HG03342 (cell line): ENCODE measurements at regions not wholly inside any gene's neighbourhood (a gene's known extent, or its start where the extent isn't known, plus 50 kb on each side); places are given as distances from the start of the nearest gene placed in this dataset.
"Not testable (repeated sequence)": the region's sequence is repeated elsewhere in the genome, so short reads cannot be mapped to it uniquely, and the experiment has no call there.

Experiments used
- ATAC-seq: cut with Tn5 transposase; IDR thresholded peaks from one replicate; pipeline ENCODE4 v1.9.1; 2021; ENCODE audit warnings: mild to moderate bottlenecking, moderate library complexity; ENCODE audit not compliant: unreplicated experiment

DNA sequence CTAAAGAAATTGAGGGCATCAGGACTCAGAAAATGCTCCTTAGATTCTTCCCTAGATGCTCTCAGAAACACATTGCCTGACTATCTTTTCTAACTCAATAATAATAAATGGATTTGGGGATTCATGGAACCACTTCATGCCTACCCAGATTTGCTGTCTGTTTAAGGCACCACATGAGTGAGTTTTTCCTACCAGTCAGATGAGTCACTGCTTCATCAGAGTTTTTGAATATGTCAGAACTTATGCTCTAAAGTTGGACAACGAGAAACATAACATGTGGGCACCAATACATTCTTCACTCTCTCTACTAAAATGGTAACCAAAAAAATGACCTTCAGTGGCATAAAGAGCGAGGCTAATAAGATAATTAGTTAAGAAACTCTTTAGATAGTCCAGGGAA is 1135.1 kb downstream of the TUSC7 start:
- no peak for ATAC-seq

DNA sequence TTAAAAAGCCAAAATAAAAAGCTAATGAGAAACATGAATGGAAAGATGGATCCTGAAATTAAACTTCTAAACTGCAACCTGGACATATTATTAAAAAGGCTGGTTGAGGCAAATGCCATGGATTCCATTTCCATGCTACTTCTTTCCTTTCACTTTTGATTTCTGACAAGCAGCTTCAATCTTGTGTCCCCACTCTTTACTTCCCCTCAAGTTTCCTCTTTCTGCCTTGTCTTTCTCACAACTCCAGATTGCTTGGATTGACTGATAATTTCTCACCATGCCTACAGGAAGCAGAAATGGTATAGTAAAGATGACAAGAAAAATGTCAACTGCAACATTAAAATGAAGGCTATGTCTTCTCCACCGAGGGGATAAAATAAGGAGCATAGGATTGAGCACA is 1136.7 kb downstream of the TUSC7 start:
- no peak for ATAC-seq

DNA sequence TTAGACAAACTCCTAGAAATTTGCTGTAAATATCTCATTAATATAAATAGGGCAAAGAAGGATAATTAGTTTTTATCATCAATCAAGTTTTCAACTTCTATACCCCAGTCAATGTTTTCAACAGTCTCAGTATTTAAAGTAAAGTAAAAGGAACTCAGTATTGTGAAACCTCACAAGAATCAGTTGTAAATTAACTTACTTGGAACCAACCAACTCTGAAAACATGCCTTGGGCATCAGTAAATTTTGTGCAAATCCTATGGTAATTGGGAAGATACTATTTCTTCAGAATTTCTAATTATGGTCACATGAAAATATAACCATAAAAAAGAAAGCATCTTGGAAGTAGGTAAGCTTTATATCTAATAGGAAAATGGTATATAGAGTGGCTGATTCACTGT is 1139.0 kb downstream of the TUSC7 start:
- ATAC-seq: no peak

DNA sequence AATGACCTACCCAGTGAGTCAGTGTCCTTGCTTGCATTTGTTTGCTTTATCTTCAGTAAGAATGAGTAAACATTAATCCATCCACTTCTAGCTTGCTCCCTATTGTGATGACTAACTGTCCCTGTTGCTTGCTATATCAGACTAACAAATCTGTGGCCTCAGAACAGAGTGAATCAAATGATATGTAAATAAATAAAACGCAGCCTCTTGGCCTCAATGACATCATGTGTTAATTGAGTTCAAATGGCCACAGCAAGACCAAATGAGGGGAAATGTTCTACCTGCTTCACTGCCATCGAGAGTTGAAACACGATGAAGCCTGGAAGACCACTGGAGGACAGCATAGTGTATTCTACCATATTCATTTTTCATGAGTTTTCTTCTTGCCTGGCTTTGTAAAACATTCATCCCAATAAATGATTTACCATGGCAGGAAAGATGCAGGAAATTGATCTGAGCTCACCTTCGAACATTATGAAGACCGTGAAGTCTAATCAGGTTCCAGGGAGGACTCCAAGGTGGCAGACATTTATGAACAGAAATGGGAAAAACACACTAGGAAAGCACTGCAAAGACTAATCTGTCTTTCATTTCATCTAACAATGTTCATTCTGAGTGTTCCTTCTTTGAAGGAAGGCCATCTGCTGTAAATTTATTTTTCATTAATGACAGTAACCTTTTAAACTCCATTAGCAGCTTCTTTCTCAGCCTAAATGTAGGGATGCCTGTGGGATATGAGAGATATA is 1144.5 kb downstream of the TUSC7 start:
- ATAC-seq: no peak

DNA sequence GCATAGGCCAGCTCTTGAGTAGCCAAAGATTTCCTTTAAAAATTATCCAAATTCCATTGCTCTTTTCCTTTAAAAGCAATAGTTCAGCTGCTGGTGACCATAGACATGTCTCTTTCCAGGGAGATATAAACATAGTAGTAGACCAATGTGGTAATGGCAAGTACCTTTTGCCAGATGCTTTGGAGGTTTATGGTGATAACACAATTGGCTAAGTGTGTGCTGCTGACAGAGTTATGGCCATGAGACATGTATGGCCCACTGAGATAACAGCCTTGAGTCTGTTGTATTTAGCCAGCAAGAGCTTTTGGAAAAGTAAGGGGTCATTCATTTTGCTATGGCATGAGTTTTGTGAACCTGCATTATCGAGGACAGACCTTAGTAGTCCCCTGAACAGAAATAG is 1146.8 kb downstream of the TUSC7 start:
- no peak for ATAC-seq

DNA sequence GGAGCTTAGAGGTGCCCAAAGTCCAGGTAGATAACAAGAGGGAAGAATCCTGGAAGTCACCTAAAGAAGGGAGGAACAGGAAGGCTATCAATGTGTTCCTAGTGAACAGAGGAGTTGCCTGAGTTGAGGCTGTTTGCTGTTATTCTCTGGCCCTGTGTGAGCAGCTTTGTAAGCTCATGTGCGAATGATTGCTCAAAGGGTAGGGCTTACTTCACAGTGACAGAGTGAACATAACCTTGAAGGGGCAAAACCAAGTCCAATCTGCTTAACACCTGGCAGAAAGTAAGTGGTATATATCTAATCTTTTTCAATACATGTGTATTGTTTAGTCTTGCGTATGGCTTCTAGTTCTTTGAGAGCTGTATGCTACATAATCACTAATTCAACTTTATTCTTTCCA is 1153.6 kb downstream of the TUSC7 start:
- ATAC-seq: no peak

DNA sequence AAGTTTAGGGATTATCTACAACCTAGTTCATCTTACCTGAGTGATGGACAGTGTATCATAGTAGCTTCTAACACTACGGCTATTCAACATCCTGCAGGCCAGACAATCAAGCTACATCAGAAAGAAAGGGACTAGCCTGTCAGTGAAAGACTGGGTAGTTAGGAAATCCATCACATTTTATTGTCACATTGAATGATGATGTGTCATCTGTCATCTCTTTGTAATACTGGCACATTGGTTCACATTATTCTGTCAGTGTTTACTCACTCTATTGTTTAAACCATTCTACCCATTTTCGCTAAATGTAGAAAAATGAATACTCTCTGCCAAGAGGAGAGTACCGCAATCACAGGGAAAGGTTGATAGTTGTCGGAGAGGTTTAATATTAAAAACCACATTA is 1155.8 kb downstream of the TUSC7 start:
- ATAC-seq: no peak

DNA sequence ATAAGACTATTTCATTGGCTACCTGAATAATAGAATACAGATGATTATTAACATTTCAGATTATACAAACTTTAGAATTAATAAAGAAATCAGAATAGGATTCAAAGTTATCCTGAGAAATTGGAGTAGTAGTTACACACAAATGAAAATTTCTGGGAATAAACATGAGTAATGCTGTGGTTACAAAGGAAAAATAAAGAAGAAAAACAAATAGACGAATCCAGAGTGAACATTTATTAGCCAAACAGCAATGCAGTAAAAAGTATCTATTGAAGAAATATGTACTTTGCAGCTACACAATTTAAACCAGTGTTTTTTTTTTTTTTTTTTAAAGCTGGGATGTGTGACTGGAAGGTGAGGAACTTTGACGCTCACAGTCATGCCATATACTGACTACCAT is 1159.2 kb downstream of the TUSC7 start:
- no peak for ATAC-seq

DNA sequence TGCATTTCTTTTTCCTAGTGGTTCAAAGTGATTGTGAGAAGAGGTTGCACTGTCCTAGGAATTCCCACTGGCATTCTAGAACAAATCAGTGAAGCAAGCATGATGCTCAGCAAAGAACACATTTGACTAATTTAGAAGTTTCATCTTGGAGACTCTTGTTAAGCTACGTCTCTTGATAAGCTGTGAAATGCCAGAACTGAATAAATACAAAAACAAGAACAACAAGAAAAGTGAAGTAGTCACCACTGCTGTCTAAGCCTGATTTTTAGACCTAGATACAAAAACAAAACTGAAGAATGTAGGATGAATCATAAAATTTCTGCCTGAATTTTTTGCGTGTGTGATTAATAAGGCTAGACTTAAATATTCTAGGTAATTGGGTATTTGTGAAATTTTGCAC is 1162.4 kb downstream of the TUSC7 start:
- no peak for ATAC-seq

DNA sequence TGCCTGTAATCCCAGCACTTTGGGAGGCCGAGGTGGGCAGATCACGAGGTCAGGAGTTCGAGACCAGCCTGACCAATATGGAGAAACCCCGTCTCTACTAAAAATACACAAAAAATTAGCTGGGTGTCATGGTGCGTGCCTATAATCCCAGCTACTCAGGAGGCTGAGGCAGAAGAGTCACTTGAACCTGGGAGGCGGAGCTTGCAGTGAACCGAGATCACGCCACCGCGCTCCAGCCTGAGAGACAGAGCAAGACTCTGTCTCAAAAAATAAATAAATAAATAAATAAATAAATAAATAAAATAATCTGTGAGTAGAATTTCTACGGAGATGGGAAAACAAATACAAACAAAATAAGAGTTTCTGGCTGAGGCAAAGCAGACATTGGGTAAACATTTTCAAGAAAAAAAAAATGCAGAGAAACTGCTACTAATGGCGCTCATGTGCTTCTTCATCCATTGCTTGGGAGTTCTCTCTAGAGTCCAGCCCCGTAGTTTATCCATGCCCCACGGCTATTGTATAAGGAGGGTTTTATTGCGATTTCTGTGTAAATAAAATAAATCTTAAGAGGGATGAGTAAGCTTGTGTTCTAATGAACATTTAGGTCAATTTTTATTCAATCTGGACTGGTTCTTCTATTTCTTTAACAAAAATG is 1161.9 kb downstream of the IGSF11 start:
- ATAC-seq: not testable (repeated sequence)

DNA sequence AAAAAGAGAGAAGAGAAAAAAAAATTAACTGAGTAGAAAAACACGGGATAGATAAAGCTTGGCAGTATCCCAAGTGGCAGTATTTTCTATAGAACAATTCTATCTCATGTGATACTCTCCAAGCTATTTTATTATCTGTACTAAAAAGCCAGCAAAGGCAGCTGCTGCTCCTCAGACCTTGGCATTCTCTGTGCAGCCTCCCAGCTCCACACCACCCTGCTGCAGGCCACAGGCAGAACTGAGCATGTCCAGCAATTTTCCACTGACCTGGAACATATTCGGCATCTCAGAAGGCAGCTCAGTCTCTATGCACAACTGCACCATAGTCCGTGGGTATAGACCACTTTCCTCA is 1161.4 kb downstream of the IGSF11 start:
- no peak for ATAC-seq

DNA sequence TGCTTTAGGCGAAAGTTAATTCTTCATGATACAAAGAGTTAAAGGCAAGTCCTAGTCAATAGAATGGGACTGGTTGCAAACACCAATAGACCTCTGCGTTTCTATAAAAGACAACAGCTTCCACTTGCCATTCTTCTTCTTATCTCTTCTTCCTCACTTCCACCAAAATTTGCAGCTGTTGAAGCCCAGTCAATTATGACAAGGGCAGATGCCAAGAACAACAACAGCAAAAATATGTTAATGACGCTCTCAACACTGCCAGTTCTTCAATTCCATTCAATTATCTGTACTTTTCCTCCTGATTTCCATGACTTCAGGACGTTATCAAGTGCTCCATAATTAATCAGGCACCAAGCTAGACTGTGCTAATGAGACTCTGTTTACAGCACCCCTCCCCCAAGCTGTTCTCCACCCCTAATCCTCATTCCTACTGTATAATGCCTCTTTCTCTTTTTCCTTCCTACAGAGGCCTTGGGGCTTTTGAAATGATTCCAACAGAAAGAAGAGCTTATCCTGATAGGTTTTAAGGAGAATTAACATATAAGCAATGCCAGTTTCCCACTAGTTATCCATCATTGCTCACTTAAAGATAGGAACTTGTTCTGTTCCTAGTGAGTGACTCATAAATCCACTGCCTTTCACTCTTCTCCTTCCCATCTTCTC is 1160.5 kb downstream of the IGSF11 start:
- no peak for ATAC-seq

DNA sequence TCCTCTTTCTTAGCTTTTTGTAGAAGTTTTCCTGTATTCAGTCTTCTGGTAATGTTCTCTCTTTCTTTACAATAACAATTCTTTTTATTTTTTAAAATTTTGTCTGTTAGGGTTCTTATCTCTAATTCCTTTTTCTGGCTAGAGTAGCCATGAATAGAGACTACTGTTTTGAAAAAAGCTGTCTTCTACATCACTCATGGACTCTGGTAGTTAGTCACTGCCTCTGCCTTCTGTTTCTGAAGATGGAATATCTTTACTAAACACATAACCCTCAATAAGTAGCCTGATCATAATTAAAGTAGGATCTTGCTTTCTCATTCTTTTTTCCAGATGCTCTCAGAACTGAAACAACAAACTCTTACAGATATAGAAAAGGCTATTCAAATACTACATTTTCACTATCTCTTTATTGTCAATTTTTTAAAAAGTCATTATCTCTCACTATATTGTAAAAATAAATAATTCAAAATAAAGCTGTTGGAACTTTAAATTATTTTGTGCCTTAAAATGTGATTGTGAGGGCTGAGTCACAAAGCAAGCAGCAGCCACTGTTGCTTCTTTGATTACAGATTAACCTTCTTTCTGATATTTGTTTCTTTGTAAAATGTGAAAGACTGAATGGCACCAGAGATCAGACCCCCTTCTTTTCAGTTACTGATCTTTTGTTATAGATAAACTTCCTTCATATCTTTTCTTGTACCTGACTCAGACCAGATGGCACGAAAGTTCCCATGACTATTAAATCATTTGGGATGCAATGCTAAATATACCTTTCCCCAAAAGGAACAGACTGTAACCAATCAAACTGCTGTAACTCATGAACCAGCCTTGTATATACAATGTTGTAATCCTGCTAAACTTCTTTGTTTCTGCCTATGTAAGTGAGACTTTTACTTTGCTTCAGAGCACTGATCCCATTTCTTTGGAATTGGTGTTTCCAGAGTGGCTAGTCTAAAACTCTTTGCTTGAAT is 1159.5 kb downstream of the IGSF11 start:
- no peak for ATAC-seq

DNA sequence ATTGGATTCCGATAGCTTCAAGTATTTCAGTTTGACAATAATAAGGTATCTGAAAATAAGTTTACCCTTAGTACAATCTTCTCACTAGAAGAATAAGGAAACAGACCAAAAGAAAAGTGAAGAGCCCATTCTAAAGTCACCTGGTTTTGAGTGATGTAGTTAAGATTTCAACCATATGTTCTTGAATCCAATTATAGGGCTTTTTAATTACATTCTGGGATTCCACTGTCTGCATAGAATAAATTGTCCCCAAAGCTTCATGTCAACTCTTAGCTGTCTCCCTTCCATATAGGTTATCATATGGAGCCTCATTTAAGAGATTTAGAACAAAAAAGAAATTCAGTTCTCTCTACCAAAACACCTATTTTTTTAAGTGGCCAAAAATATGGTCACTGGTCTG is 1158.8 kb downstream of the IGSF11 start:
- ATAC-seq: no peak

DNA sequence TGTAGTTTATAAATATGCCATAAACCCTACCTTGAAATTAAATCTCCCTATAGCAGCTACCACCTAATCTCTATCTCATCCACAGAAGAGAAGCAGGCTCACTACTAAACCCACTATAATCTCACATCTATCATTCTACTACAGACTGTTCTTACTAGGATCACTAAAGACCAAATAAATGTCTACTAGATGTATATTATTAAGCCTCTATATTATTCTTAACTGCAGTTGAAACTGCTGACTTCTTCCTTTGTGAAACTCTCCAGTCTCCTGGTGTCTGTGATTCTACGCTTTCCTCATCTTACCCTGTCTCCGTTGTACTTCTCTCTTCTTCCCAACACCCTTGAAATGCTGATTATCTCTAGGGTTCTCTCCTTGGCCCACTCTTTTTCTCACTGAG is 1154.0 kb downstream of the IGSF11 start:
- no peak for ATAC-seq

DNA sequence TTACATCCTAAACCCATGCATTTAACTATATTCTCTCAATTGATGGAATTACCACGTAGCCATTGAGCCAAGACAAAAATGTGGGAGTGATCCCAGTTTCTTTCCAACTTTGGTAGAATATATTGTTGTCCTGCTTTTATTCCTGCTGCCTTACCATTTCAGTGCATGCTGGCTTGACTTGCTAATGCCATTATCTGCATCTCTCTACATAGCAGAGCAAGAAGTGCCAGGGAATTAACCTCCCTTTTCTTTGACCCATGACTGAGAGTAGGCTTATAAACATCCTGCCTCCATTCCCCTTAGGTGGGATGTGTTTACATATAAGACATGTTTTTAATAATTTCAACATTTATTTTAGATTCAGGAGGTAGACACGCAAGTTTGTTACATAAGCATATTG is 1153.4 kb downstream of the IGSF11 start:
- no peak for ATAC-seq

DNA sequence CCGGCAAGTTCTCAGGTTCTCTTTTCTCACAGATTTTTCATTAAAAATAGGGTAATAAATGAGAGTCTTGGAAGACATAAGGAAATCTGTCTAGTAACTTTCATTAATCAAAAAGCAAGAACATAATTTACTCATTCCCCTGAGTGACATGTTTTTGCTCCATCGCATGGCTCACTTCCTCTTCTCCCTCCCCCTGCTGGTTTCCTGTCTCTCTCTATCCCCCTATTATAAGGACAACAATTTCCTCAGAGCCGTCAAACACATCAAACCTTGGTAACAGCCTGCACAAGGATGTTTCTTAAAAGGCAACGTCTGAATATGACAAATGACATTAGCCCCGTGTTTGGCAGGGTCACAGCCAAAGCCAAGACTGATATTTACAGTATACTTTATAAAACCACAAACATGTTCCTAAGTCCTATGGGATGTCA is 1149.6 kb downstream of the IGSF11 start:
- ATAC-seq: peak; percentile 71

DNA sequence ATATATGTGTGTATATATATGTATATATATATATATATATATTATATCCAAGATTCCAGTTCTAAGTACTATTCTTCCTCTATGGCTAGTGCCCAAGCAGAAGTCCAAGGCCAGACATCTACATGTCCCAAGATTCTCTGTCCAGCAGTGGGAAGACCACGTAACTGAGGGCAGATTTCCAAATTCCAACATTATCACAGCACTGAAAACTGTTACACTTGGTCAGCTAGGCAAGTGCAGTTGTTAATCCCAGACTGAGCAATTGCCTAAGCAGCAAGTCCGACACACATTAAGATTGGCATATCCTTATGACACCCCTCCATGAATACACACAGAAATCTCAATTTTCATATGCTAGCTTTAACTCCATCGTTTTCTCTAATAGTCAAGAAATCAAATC is 1148.5 kb downstream of the IGSF11 start:
- no peak for ATAC-seq

DNA sequence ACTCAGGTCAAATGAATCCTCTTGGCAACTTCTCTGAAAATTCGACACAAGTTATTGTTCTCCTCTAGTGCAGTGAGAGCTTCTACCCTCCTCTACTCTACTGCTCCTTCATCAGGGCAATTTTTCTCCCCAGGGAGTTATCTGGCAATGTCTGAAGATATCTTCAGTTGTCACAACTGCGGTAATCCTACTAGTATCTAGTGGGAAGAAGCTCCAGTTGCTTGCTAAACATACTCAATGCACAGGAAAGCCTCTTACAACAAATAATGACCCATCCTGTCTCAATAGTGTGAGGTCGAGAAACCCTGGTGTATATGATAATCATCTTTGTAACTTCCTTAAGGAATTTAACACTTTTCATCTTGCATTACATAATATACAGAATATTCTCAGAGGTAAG is 1147.6 kb downstream of the IGSF11 start:
- ATAC-seq: no peak

DNA sequence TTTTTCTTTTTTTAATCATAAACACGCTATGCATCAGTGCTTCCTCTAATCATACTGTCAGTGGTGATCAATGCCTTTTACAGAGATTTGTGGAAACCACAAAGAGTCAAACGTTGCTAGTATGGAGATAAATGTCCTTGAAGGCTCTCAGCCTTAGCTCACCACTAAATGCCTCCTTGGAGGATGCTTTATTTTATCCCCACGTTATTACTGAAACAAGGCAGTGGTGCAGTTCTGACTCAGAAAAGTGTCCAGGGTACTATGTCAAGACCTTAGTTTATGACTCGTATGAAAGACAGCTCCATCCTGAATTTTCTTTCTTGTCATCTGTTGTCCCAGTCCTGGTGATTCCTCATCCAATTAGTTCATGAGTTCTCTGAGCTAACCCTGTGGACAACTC is 1146.7 kb downstream of the IGSF11 start:
- no peak for ATAC-seq

DNA sequence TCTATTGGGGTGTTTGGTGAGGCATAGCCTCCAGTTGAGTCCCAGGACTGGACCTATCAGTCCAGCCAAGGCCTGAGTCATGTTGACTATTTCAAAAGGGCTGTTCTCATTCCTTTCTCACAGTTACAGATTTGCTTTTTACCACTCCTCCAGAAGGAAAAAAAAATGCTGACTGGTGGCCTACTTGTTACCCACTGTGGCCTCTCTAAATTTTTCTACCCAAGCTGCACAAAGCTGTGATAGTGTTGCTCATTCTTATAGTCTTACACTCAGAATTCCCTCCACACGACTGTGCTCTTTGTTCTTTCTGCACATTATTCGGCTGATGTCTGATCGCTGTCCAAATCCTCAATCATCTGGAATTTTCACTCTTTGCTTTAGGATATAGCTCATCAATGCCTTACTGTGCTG is 1142.2 kb downstream of the IGSF11 start:
- no peak for ATAC-seq
